HEK293 (cell line): ENCODE measurements at regions not wholly inside any gene's neighbourhood (a gene's known extent, or its start where the extent isn't known, plus 50 kb on each side); places are given as distances from the start of the nearest gene placed in this dataset.

ENCODE experiments used
- CTCF ChIP-seq: fragments of 450-650 bp; formaldehyde crosslinking; IDR thresholded peaks from 2 replicates; pipeline ENCODE4 v1.5.1; 2016; ENCODE audit warnings: missing biosample characterization, missing genetic modification characterization
- ELK4 ChIP-seq: IDR thresholded peaks from 2 replicates; pipeline ENCODE4 v1.6.1; 2011; ENCODE audit warnings: mild to moderate bottlenecking, low read depth, low read length, borderline replicate concordance
- IKZF3 ChIP-seq: fragments of 450-650 bp; IDR thresholded peaks from 2 replicates; pipeline ENCODE4 v1.5.0; 2018; ENCODE audit warnings: missing biosample characterization, mild to moderate bottlenecking, missing genetic modification characterization, moderate library complexity
- KLF8 ChIP-seq: fragments of 450-650 bp; formaldehyde crosslinking; IDR thresholded peaks from 2 replicates; pipeline ENCODE4 v1.5.1; 2016; ENCODE audit warnings: missing biosample characterization, missing genetic modification characterization
- MZF1 ChIP-seq: fragments of 450-650 bp; formaldehyde crosslinking; IDR thresholded peaks from 2 replicates; pipeline ENCODE4 v1.5.1; 2017; ENCODE audit warnings: missing biosample characterization, missing genetic modification characterization, borderline replicate concordance
- PATZ1 ChIP-seq: fragments of 450-650 bp; formaldehyde crosslinking; IDR thresholded peaks from 2 replicates; pipeline ENCODE4 v1.5.1; 2016; ENCODE audit warnings: missing biosample characterization, missing genetic modification characterization
- PBX3 ChIP-seq: sonication (generic); formaldehyde crosslinking; IDR thresholded peaks from 2 replicates; pipeline ENCODE4 v1.8.1; 2022; ENCODE audit warnings: mild to moderate bottlenecking, moderate library complexity, missing genetic modification reagents
- TCF7L2 ChIP-seq: IDR thresholded peaks from 2 replicates; pipeline ENCODE4 v1.6.1; 2011; ENCODE audit warnings: low read depth, mild to moderate bottlenecking, inconsistent platforms, low read length, moderate library complexity, borderline replicate concordance
- ZFP37 ChIP-seq: fragments of 450-650 bp; formaldehyde crosslinking; IDR thresholded peaks from 2 replicates; pipeline ENCODE4 v1.5.1; 2016; ENCODE audit warnings: missing biosample characterization, missing genetic modification characterization
- ZIC2 ChIP-seq: fragments of 450-650 bp; formaldehyde crosslinking; IDR thresholded peaks from 2 replicates; pipeline ENCODE4 v1.5.1; 2016; ENCODE audit warnings: missing biosample characterization, missing genetic modification characterization
- ZNF274 ChIP-seq, 2 experiments: fragments of 200-500 bp in 1 of 2; fragments of 450-650 bp in 1 of 2; sonication (Bioruptor generic) in 1 of 2; formaldehyde crosslinking in 1 of 2; IDR thresholded peaks; 2 replicates each; pipeline versions ENCODE4 v1.5.1 to v1.6.1; 2014 to 2016; ENCODE audit warnings: borderline replicate concordance in 1 of 2, inconsistent platforms in 1 of 2, low read length in 1 of 2, missing biosample characterization in 1 of 2, missing genetic modification characterization in 1 of 2
- ZNF660 ChIP-seq: fragments of 450-650 bp; IDR thresholded peaks from 2 replicates; pipeline ENCODE4 v1.5.1; 2018; ENCODE audit warnings: missing biosample characterization, mild to moderate bottlenecking, missing genetic modification characterization
- ZNF701 ChIP-seq: fragments of 450-650 bp; formaldehyde crosslinking; IDR thresholded peaks from 2 replicates; pipeline ENCODE4 v1.5.1; 2016; ENCODE audit warnings: missing biosample characterization, missing genetic modification characterization
- ZSCAN18 ChIP-seq: fragments of 450-650 bp; formaldehyde crosslinking; IDR thresholded peaks from 2 replicates; pipeline ENCODE4 v1.5.1; 2016; ENCODE audit warnings: missing biosample characterization, missing genetic modification characterization

GRCh38 chr5:159735749-159736660 lies 180.3 kb upstream of the ADRA1B start:
- no peak for TF ChIP-seq ZIC2 (tag by site-specific recombination)
- TF ChIP-seq TCF7L2, result no peak
- no peak for TF ChIP-seq CTCF (tag by site-specific recombination)
- no peak for TF ChIP-seq ZFP37 (tag by site-specific recombination)
- no peak for TF ChIP-seq MZF1 (tag by site-specific recombination)
- TF ChIP-seq PATZ1 (tag by site-specific recombination), result no peak
- TF ChIP-seq IKZF3 (tag by site-specific recombination), result no peak
- no peak for TF ChIP-seq KLF8
- TF ChIP-seq PBX3 (CRISPR knock-in tag), result no peak
- TF ChIP-seq ELK4, result no peak
- no peak for TF ChIP-seq ZNF274 (IDR thresholded peaks at IDR 0.05; ENCODE audit: low read length)
- no peak for TF ChIP-seq ZNF274 (tag by site-specific recombination; IDR thresholded peaks at IDR 0.05; ENCODE audit: borderline replicate concordance)
- no peak for TF ChIP-seq ZNF660
- no peak for TF ChIP-seq ZSCAN18 (tag by site-specific recombination)
- TF ChIP-seq ZNF701 (tag by site-specific recombination), result no peak
